Neural cell (in vitro differentiated cells): ENCODE measurements at regions not wholly inside any gene's neighbourhood (a gene's known extent, or its start where the extent isn't known, plus 50 kb on each side); places are given as distances from the start of the nearest gene placed in this dataset.

Source experiments
- H2AFZ ChIP-seq: fragments of 200-600, 300-800 bp; sonication (generic), shearing (Covaris generic); 2 replicates; pipeline ENCODE4 v1.6.0; 2014; ENCODE audit warnings: low read depth, mild to moderate bottlenecking, antibody characterized with exemption, low read length, moderate library complexity
- H3F3A ChIP-seq: fragments of 200-600 bp; shearing (Covaris generic); 2 replicates; pipeline ENCODE4 v1.6.1; 2016; ENCODE audit warnings: mild to moderate bottlenecking, moderate library complexity, mixed read lengths, antibody characterized with exemption, low read length; ENCODE audit not compliant: insufficient read depth, poor library complexity, severe bottlenecking
- H3K27ac ChIP-seq: fragments of 200-600, 300-800 bp; sonication (generic), shearing (Covaris generic); 2 replicates; pipeline ENCODE4 v1.5.1; 2014; ENCODE audit warnings: mild to moderate bottlenecking, low read length, moderate library complexity
- H3K27me3 ChIP-seq: fragments of 300-800, 200-600 bp; sonication (generic), shearing (Covaris generic); 2 replicates; pipeline ENCODE4 v1.6.0; 2014; ENCODE audit warnings: mild to moderate bottlenecking, low read depth, low read length, moderate library complexity; ENCODE audit not compliant: insufficient read depth
- H3K36me3 ChIP-seq: fragments of 300-800, 200-600 bp; sonication (generic), shearing (Covaris generic); 2 replicates; pipeline ENCODE4 v1.5.1; 2014; ENCODE audit warnings: mild to moderate bottlenecking, antibody characterized with exemption, low read length, moderate library complexity; ENCODE audit not compliant: insufficient read depth
- H3K4me2 ChIP-seq: fragments of 300-800, 200-600 bp; sonication (generic), shearing (Covaris generic); 2 replicates; pipeline ENCODE4 v1.6.0; 2014; ENCODE audit warnings: mild to moderate bottlenecking, low read length
- H3K4me3 ChIP-seq: fragments of 300-800, 200-600 bp; sonication (generic), shearing (Covaris generic); 2 replicates; pipeline ENCODE4 v1.5.1; 2014; ENCODE audit warnings: mild to moderate bottlenecking, low read length, moderate library complexity
- H3K79me2 ChIP-seq: fragments of 200-600 bp; shearing (Covaris generic); replicated peaks from 2 replicates; pipeline ENCODE4 v1.6.0; 2014; ENCODE audit warnings: mild to moderate bottlenecking, low read length, moderate library complexity; ENCODE audit not compliant: insufficient read depth
- H3K9ac ChIP-seq: fragments of 300-800, 200-600 bp; sonication (generic), shearing (Covaris generic); 2 replicates; pipeline ENCODE4 v1.6.1; 2016; ENCODE audit warnings: mild to moderate bottlenecking, low read length, mixed read lengths
- H3K9me2 ChIP-seq: fragments of 200-600 bp; shearing (Covaris generic); 2 replicates; pipeline ENCODE4 v1.6.1; 2016; ENCODE audit warnings: mild to moderate bottlenecking, low read length, mixed read lengths; ENCODE audit not compliant: insufficient read depth
- H3K9me3 ChIP-seq: fragments of 200-600, 300-800 bp; sonication (generic), shearing (Covaris generic); 2 replicates; pipeline ENCODE4 v1.6.1; 2016; ENCODE audit warnings: mild to moderate bottlenecking, mixed run types, low read length, moderate library complexity, mixed read lengths
- H4K20me1 ChIP-seq: fragments of 200-600 bp; shearing (Covaris generic); 2 replicates; pipeline ENCODE4 v1.6.1; 2016; ENCODE audit warnings: mild to moderate bottlenecking, mixed run types; ENCODE audit not compliant: insufficient read depth
- CTCF ChIP-seq: fragments of 450-650 bp; IDR thresholded peaks from 2 replicates; pipeline ENCODE4 v1.5.1; 2014; ENCODE audit warnings: antibody characterized with exemption, mild to moderate bottlenecking, moderate library complexity; ENCODE audit not compliant: poor library complexity, severe bottlenecking
- EP300 ChIP-seq: fragments of 450-650 bp; conservative IDR thresholded peaks from 2 replicates; pipeline ENCODE4 v1.6.1; 2014; ENCODE audit warnings: antibody characterized with exemption, mild to moderate bottlenecking, moderate library complexity; ENCODE audit not compliant: poor library complexity, severe bottlenecking
- EZH2 ChIP-seq: fragments of 200-600, 300-800 bp; shearing (Covaris generic), sonication (generic); IDR thresholded peaks from 2 replicates; pipeline ENCODE4 v1.6.1; 2014; ENCODE audit warnings: antibody characterized with exemption, low read length, borderline replicate concordance, mild to moderate bottlenecking; ENCODE audit not compliant: insufficient read depth, poor library complexity, severe bottlenecking
- MXI1 ChIP-seq: fragments of 450-650 bp; conservative IDR thresholded peaks from 2 replicates; pipeline ENCODE4 v1.6.1; 2014; ENCODE audit warnings: antibody characterized with exemption, mild to moderate bottlenecking; ENCODE audit not compliant: poor library complexity, severe bottlenecking
- POLR2AphosphoS5 ChIP-seq: IDR thresholded peaks from 2 replicates; pipeline ENCODE4 v1.6.1; 2012
- RAD21 ChIP-seq: fragments of 450-650 bp; conservative IDR thresholded peaks from 2 replicates; pipeline ENCODE4 v1.6.1; 2014; ENCODE audit warnings: antibody characterized with exemption, mild to moderate bottlenecking, moderate library complexity
- REST ChIP-seq: IDR thresholded peaks from 2 replicates; pipeline ENCODE4 v1.6.1; 2012; ENCODE audit warnings: borderline replicate concordance
- SMC3 ChIP-seq: fragments of 450-650 bp; conservative IDR thresholded peaks from 2 replicates; pipeline ENCODE4 v1.6.1; 2014; ENCODE audit warnings: antibody characterized with exemption, mild to moderate bottlenecking, moderate library complexity; ENCODE audit not compliant: poor library complexity
- TAF1 ChIP-seq: IDR thresholded peaks from 2 replicates; pipeline ENCODE4 v1.6.1; 2012; ENCODE audit warnings: low read depth

GRCh38 chr21:35402061-35402460 is 353.0 kb upstream of the RUNX1 start:
- Histone ChIP-seq H3K9me2 (no peaks in the 10 kb centered on the region), H3K4me3 (no peak overlapping the region), H2AFZ (no peak overlapping the region), H3F3A (no peaks in the 10 kb centered on the region), H3K27me3 (no peaks in the 10 kb centered on the region), H3K9ac (no peak overlapping the region), H3K79me2 (no peaks in the 10 kb centered on the region), H3K27ac (no peak overlapping the region), H3K9me3 (no peaks in the 10 kb centered on the region), H3K4me2 (no peak overlapping the region), H4K20me1 (no peaks in the 10 kb centered on the region), H3K36me3 (no peaks in the 10 kb centered on the region)
- no peak for TF ChIP-seq TAF1
- TF ChIP-seq CTCF, result no peak
- no peak for TF ChIP-seq REST
- TF ChIP-seq MXI1, result no peak
- TF ChIP-seq EZH2, result no peak
- no peak for TF ChIP-seq POLR2AphosphoS5
- no peak for TF ChIP-seq SMC3
- TF ChIP-seq EP300, result no peak
- no peak for TF ChIP-seq RAD21

- Histone ChIP-seq H3K27ac (no peak overlapping the region), H3F3A (no peaks in the 10 kb centered on the region), H3K9me2 (no peaks in the 10 kb centered on the region), H3K79me2 (no peaks in the 10 kb centered on the region), H2AFZ (no peak overlapping the region), H3K9me3 (no peaks in the 10 kb centered on the region), H3K9ac (no peak overlapping the region), H4K20me1 (no peaks in the 10 kb centered on the region), H3K36me3 (no peaks in the 10 kb centered on the region), H3K4me2 (no peak overlapping the region), H3K4me3 (no peak overlapping the region), H3K27me3 (no peaks in the 10 kb centered on the region)
- no peak for TF ChIP-seq TAF1
- TF ChIP-seq REST, result no peak
- TF ChIP-seq POLR2AphosphoS5, result no peak
- TF ChIP-seq SMC3, result no peak
- no peak for TF ChIP-seq RAD21
- no peak for TF ChIP-seq EP300
- TF ChIP-seq EZH2, result no peak
- TF ChIP-seq MXI1, result no peak
- no peak for TF ChIP-seq CTCF
Measured at GRCh38 chr21:35401476-35401875, 352.4 kb upstream of the RUNX1 start.
